Thymus (tissue), 11 donors: ENCODE measurements at regions not wholly inside any gene's neighbourhood (a gene's known extent, or its start where the extent isn't known, plus 50 kb on each side); places are given as distances from the start of the nearest gene placed in this dataset.

ENCODE experiments used
- DNase-seq, 9 donors: peaks; one replicate each; pipeline ENCODE4 v3.0.0-alpha.2; 2013; ENCODE audit warnings: low spot score in 9 of 9, low read depth in 6 of 9, missing footprints in 1 of 9
- H3K27ac ChIP-seq, 2 donors: one replicate each; pipeline ENCODE4 v1.5.1; 2013; ENCODE audit warnings: control low read depth in 1 of 2, low read depth in 1 of 2, low read length in 1 of 2, mild to moderate bottlenecking in 1 of 2, moderate library complexity in 1 of 2
- H3K27me3 ChIP-seq, 2 donors: one replicate each; pipeline ENCODE4 v1.5.1; 2013; ENCODE audit warnings: low read length in 1 of 2; ENCODE audit not compliant: control insufficient read depth in 2 of 2, insufficient read depth in 1 of 2
- H3K36me3 ChIP-seq, 2 donors: one replicate each; pipeline ENCODE4 v1.5.1; 2013; ENCODE audit warnings: low read length in 1 of 2, mild to moderate bottlenecking in 1 of 2, moderate library complexity in 1 of 2; ENCODE audit not compliant: control insufficient read depth in 2 of 2, insufficient read depth in 2 of 2
- H3K4me1 ChIP-seq, 2 donors: one replicate each; pipeline ENCODE4 v1.5.1; 2013; ENCODE audit warnings: low read length in 2 of 2; ENCODE audit not compliant: control insufficient read depth in 2 of 2, insufficient read depth in 2 of 2
- H3K4me3 ChIP-seq, 2 donors: one replicate each; pipeline ENCODE4 v1.5.1; 2013; ENCODE audit warnings: low read length in 2 of 2, control low read depth in 1 of 2, mild to moderate bottlenecking in 1 of 2
- H3K9me3 ChIP-seq, 2 donors: one replicate each; pipeline ENCODE4 v1.5.1; 2013; ENCODE audit warnings: low read length in 1 of 2, mild to moderate bottlenecking in 1 of 2; ENCODE audit not compliant: control insufficient read depth in 2 of 2, insufficient read depth in 1 of 2
- WGBS: extraction: QIAGEN DNeasy Blood & Tissue Kit; methylation state at CpG from one replicate; pipeline ENCODE4 v1.1.7; 2013; 5-methylcytosine and 5-hydroxymethylcytosine counted together
- donor health status: healthy.

- Histone ChIP-seq H3K9me3 (no peaks in the 10 kb centered on the region), H3K36me3 (no peaks in the 10 kb centered on the region), H3K4me1 (peaks cover 4 to 14% of the 10 kb centered on the region in 2 donors), H3K27ac (no peak overlapping the region), H3K27me3 (no peaks in the 10 kb centered on the region), H3K4me3 (no peak overlapping the region)
- peak; percentile 82 to 98 (median 94) for DNase-seq
- 59% methylated on average over 39 of the region's 39 CpGs for WGBS
These were observed 174.5 kb downstream of the KATNAL1 start for GRCh38 chr13:30132623-30133553.

GRCh38 chr13:30129411-30129810 is 177.9 kb downstream of the KATNAL1 start:
- WGBS: 87% methylated on average over 2 of the region's 2 CpGs
- Histone ChIP-seq H3K4me1 (peaks cover 4 to 14% of the 10 kb centered on the region in 2 donors), H3K27ac (no peak overlapping the region)

GRCh38 chr13:30128591-30128990 is 178.8 kb downstream of the KATNAL1 start:
- 83% methylated on average over 2 of the region's 2 CpGs for WGBS

More at GRCh38 chr13:30129411-30129810, 177.9 kb downstream of the KATNAL1 start:
- Histone ChIP-seq H3K36me3 (no peaks in the 10 kb centered on the region), H3K9me3 (no peaks in the 10 kb centered on the region), H3K27me3 (no peaks in the 10 kb centered on the region), H3K4me3 (no peak overlapping the region)
- no peak for DNase-seq

GRCh38 chr13:30128095-30128494 is 179.3 kb downstream of the KATNAL1 start:
- H3K27ac ChIP-seq: no peak overlapping the region
- peaks cover 4 to 9% of the 10 kb centered on the region in 2 donors for H3K4me1 ChIP-seq
- H3K9me3 ChIP-seq: no peaks in the 10 kb centered on the region
- 95% methylated on average over 1 of the region's 1 CpG for WGBS
- DNase-seq: no peak
- H3K4me3 ChIP-seq: no peak overlapping the region
- no peaks in the 10 kb centered on the region for H3K27me3 ChIP-seq
- H3K36me3 ChIP-seq: no peaks in the 10 kb centered on the region

More at GRCh38 chr13:30128591-30128990, 178.8 kb downstream of the KATNAL1 start:
- Histone ChIP-seq H3K36me3 (no peaks in the 10 kb centered on the region), H3K9me3 (no peaks in the 10 kb centered on the region), H3K4me1 (peaks cover 4 to 14% of the 10 kb centered on the region in 2 donors), H3K27me3 (no peaks in the 10 kb centered on the region), H3K27ac (no peak overlapping the region), H3K4me3 (no peak overlapping the region)
- no peak for DNase-seq

GRCh38 chr13:30126903-30127428 is 180.4 kb downstream of the KATNAL1 start:
- 92% methylated on average over 4 of the region's 4 CpGs for WGBS
- H3K4me3 ChIP-seq: no peak overlapping the region
- H3K36me3 ChIP-seq: no peaks in the 10 kb centered on the region
- no peak overlapping the region for H3K27ac ChIP-seq
- no peaks in the 10 kb centered on the region for H3K27me3 ChIP-seq
- peaks cover 0 to 6% of the 10 kb centered on the region in 2 donors for H3K4me1 ChIP-seq
- DNase-seq: no peak
- H3K9me3 ChIP-seq: no peaks in the 10 kb centered on the region

- Histone ChIP-seq H3K27ac (no peak overlapping the region), H3K4me3 (no peak overlapping the region), H3K4me1 (peaks cover 11 to 18% of the 10 kb centered on the region in 2 donors), H3K27me3 (no peaks in the 10 kb centered on the region), H3K9me3 (no peaks in the 10 kb centered on the region), H3K36me3 (no peaks in the 10 kb centered on the region)
- 58% methylated on average over 5 of the region's 5 CpGs for WGBS
- no peak for DNase-seq
These were observed 181.8 kb downstream of the KATNAL1 start for GRCh38 chr13:30125422-30126073.

- Histone ChIP-seq H3K4me3 (no peak overlapping the region), H3K36me3 (no peaks in the 10 kb centered on the region), H3K27me3 (no peaks in the 10 kb centered on the region), H3K27ac (no peak overlapping the region), H3K4me1 (peaks cover 22 to 31% of the 10 kb centered on the region in 2 donors), H3K9me3 (no peaks in the 10 kb centered on the region)
- DNase-seq: no peak
- WGBS: 98% methylated on average over 18 of the region's 18 CpGs
These were observed 183.1 kb downstream of the KATNAL1 start for GRCh38 chr13:30124131-30124768.

GRCh38 chr13:30123575-30123974 is 183.8 kb downstream of the KATNAL1 start:
- 96% methylated on average over 8 of the region's 8 CpGs for WGBS
- DNase-seq: no peak
- Histone ChIP-seq H3K36me3 (no peaks in the 10 kb centered on the region), H3K9me3 (no peaks in the 10 kb centered on the region), H3K4me3 (no peak overlapping the region), H3K27ac (no peak overlapping the region), H3K27me3 (no peaks in the 10 kb centered on the region), H3K4me1 (peaks cover 25 to 35% of the 10 kb centered on the region in 2 donors)
